IMR-90 (cell line): ENCODE measurements at regions not wholly inside any gene's neighbourhood (a gene's known extent, or its start where the extent isn't known, plus 50 kb on each side); places are given as distances from the start of the nearest gene placed in this dataset.

Experiments used
- ATAC-seq: fragments of 200-7000 bp; cut with Tn5 transposase; 2 replicates; pipeline ENCODE4 v1.9.1; 2020; ENCODE audit warnings: low read depth, mild to moderate bottlenecking, moderate library complexity
- BruUV-seq: library from RNA; stranded (reverse); fragments of 400-500 nt; replicated peaks from 2 replicates; lab custom pipeline; 2021; lab: Mats Ljungman, UMichigan
- CTCF ChIA-PET: fragments of 300-600 bp; formaldehyde crosslinking; extraction: SDS; loops from one replicate; lab custom pipeline; 2021; ENCODE audit warnings: antibody characterized with exemption; lab: Yijun Ruan, JAX
- POLR2A ChIA-PET: fragments of 300-600 bp; sonication (Branson Sonifier 250); formaldehyde crosslinking; loops from one replicate; lab custom pipeline; 2022; ENCODE audit warnings: antibody characterized with exemption; ENCODE audit not compliant: unreplicated experiment; lab: Charles Lee
- DNase-seq: peaks from one replicate; pipeline ENCODE4 v3.0.0; 2013
- H2AFZ ChIP-seq: replicated peaks from 2 replicates; pipeline ENCODE3; 2013; ENCODE audit warnings: low read length, mild to moderate bottlenecking; ENCODE audit not compliant: poor library complexity
- H2AK5ac ChIP-seq: 2 replicates; pipeline ENCODE4 v1.6.1; 2013; ENCODE audit warnings: low read depth, low read length, inconsistent platforms
- H2AK9ac ChIP-seq: replicated peaks from 2 replicates; pipeline ENCODE3; 2013; ENCODE audit warnings: mild to moderate bottlenecking, low read depth, low read length, moderate library complexity; ENCODE audit not compliant: poor library complexity
- H2BK120ac ChIP-seq: 2 replicates; pipeline ENCODE4 v1.6.1; 2013; ENCODE audit warnings: low read depth, low read length, inconsistent platforms
- H2BK15ac ChIP-seq: 3 replicates; pipeline ENCODE4 v1.6.1; 2013; ENCODE audit warnings: low read depth, low read length, inconsistent platforms
- H2BK20ac ChIP-seq: 2 replicates; pipeline ENCODE4 v1.6.1; 2013; ENCODE audit warnings: low read depth, mild to moderate bottlenecking, inconsistent platforms, low read length, moderate library complexity
- H2BK5ac ChIP-seq: 2 replicates; pipeline ENCODE4 v1.6.1; 2013; ENCODE audit warnings: mild to moderate bottlenecking, low read depth, low read length, inconsistent platforms; ENCODE audit not compliant: poor library complexity, severe bottlenecking
- H3K14ac ChIP-seq: replicated peaks from 2 replicates; pipeline ENCODE4 v1.6.1; 2013; ENCODE audit warnings: low read depth, low read length, inconsistent platforms
- H3K18ac ChIP-seq: 2 replicates; pipeline ENCODE4 v1.6.1; 2013; ENCODE audit warnings: low read depth, low read length, control low read depth
- H3K23ac ChIP-seq: 2 replicates; pipeline ENCODE4 v1.6.1; 2013; ENCODE audit warnings: low read depth, low read length, inconsistent platforms
- H3K27ac ChIP-seq: 2 replicates; pipeline ENCODE4 v1.5.1; 2013; ENCODE audit warnings: mild to moderate bottlenecking, control low read depth, low read length; ENCODE audit not compliant: insufficient read depth
- H3K27me3 ChIP-seq: 2 replicates; pipeline ENCODE4 v1.6.1; 2013; ENCODE audit warnings: low read length; ENCODE audit not compliant: control insufficient read depth, insufficient read depth
- H3K36me3 ChIP-seq: 2 replicates; pipeline ENCODE4 v1.6.1; 2013; ENCODE audit warnings: low read length, mixed read lengths; ENCODE audit not compliant: control insufficient read depth, insufficient read depth
- H3K4ac ChIP-seq: 2 replicates; pipeline ENCODE4 v1.6.1; 2013; ENCODE audit warnings: low read depth, low read length, inconsistent platforms
- H3K4me1 ChIP-seq: 2 replicates; pipeline ENCODE4 v1.6.1; 2013; ENCODE audit warnings: low read length, mixed read lengths; ENCODE audit not compliant: control insufficient read depth, insufficient read depth
- H3K4me2 ChIP-seq: 2 replicates; pipeline ENCODE4 v1.6.1; 2013; ENCODE audit warnings: low read depth, mild to moderate bottlenecking, control low read depth, low read length, moderate library complexity
- H3K4me3 ChIP-seq: 2 replicates; pipeline ENCODE4 v1.5.1; 2013; ENCODE audit warnings: low read depth, mild to moderate bottlenecking, control low read depth, low read length, moderate library complexity; ENCODE audit not compliant: insufficient read depth
- H3K56ac ChIP-seq: 2 replicates; pipeline ENCODE4 v1.6.1; 2013; ENCODE audit warnings: low read length, inconsistent platforms; ENCODE audit not compliant: insufficient read depth; ENCODE audit errors: extremely low read depth
- H3K79me1 ChIP-seq, 2 experiments: 2 replicates each; pipeline ENCODE4 v1.6.1; 2013; ENCODE audit warnings: low read length in 2 of 2, inconsistent platforms in 1 of 2, low read depth in 1 of 2
- H3K9ac ChIP-seq: 2 replicates; pipeline ENCODE4 v1.6.1; 2013; ENCODE audit warnings: low read depth, low read length, control low read depth
- H3K9me1 ChIP-seq: 2 replicates; pipeline ENCODE4 v1.6.1; 2013; ENCODE audit warnings: low read length, inconsistent platforms; ENCODE audit not compliant: insufficient read depth
- H3K9me3 ChIP-seq: 2 replicates; pipeline ENCODE4 v1.6.1; 2013; ENCODE audit warnings: low read length; ENCODE audit not compliant: control insufficient read depth, insufficient read depth
- H4K20me1 ChIP-seq: 2 replicates; pipeline ENCODE4 v1.6.1; 2013; ENCODE audit warnings: low read length, inconsistent platforms; ENCODE audit not compliant: insufficient read depth
- H4K5ac ChIP-seq: 2 replicates; pipeline ENCODE4 v1.6.1; 2013; ENCODE audit warnings: mild to moderate bottlenecking, low read depth, low read length, control low read depth
- H4K8ac ChIP-seq, 2 experiments: 2 replicates each; pipeline ENCODE4 v1.6.1; 2013; ENCODE audit warnings: low read depth in 2 of 2, low read length in 2 of 2, control low read depth in 1 of 2, inconsistent platforms in 1 of 2
- H4K91ac ChIP-seq: 2 replicates; pipeline ENCODE4 v1.6.1; 2013; ENCODE audit warnings: low read depth, low read length, inconsistent platforms; ENCODE audit not compliant: insufficient read depth
- BHLHE40 ChIP-seq: fragments of 150-350 bp; IDR thresholded peaks from 2 replicates; pipeline ENCODE4 v1.6.1; 2016; ENCODE audit warnings: mild to moderate bottlenecking, low read depth, low read length
- CTCF ChIP-seq: conservative IDR thresholded peaks from 2 replicates; pipeline ENCODE4 v1.5.1; 2012; ENCODE audit warnings: mild to moderate bottlenecking, low read depth, low read length, improper control_type of control experiment
- MAFK ChIP-seq: IDR thresholded peaks from 2 replicates; pipeline ENCODE4 v1.6.1; 2012; ENCODE audit warnings: low read depth, low read length, improper control_type of control experiment
- RAD21 ChIP-seq: IDR thresholded peaks from 2 replicates; pipeline ENCODE4 v1.6.1; 2012; ENCODE audit warnings: low read length, improper control_type of control experiment
- RFX5 ChIP-seq: IDR thresholded peaks from 2 replicates; pipeline ENCODE4 v1.8.0; 2012; ENCODE audit warnings: low read depth, mild to moderate bottlenecking, low read length, moderate library complexity
- WGBS, 2 experiments: methylation state at CpG; one replicate each; pipeline versions ENCODE4 v1.1.5 to v1.1.7; 2013; ENCODE audit warnings: missing lambda C conversion rate in 2 of 2; ENCODE audit not compliant: insufficient read length in 1 of 2; ENCODE audit errors: extremely low coverage in 2 of 2; 5-methylcytosine and 5-hydroxymethylcytosine counted together
- dilution Hi-C: fragments of 300-500 bp; cut with HindIII; formaldehyde crosslinking; loops from one replicate; pipeline ENCODE4 v1.14.3; 2018; ENCODE audit warnings: low sequenced_read_pairs; ENCODE audit not compliant: unreplicated experiment
- in situ Hi-C: fragments of 300-500 bp; cut with MboI; formaldehyde crosslinking; loops from 3 replicates; pipeline ENCODE4 v1.14.3; 2019; ENCODE audit warnings: low sequenced_read_pairs, inconsistent platforms, mixed read lengths
- intact Hi-C: fragments of 100-400 bp; cut with micrococcal nuclease; formaldehyde crosslinking; loops from 2 replicates; pipeline ENCODE4 v1.10.0; 2022
- TF ChIP-seq, protein P1 (sequence below): fragments of 150-350 bp; IDR thresholded peaks from 2 replicates; pipeline ENCODE4 v1.6.1; 2016; ENCODE audit warnings: low read depth, mild to moderate bottlenecking, low read length, moderate library complexity, borderline replicate concordance

- no peak overlapping the region for H3K4ac ChIP-seq
- no peak overlapping the region for H2BK20ac ChIP-seq
- H3K4me3 ChIP-seq, result no peak overlapping the region
- DNase-seq (peak; percentile 3), ATAC-seq (no peak)
- H3K79me1 ChIP-seq, result no peaks in the 10 kb centered on the region
- H3K9ac ChIP-seq, result no peak overlapping the region
- CTCF ChIA-PET, result no interaction called here
- H3K4me2 ChIP-seq, result no peak overlapping the region
- no peak overlapping the region for H2AK9ac ChIP-seq
- POLR2A ChIA-PET, result no interaction called here
- H3K27me3 ChIP-seq, result no peaks in the 10 kb centered on the region
- H3K23ac ChIP-seq, result no peak overlapping the region
- no peak overlapping the region for H3K14ac ChIP-seq
- H3K4me1 ChIP-seq, result no peaks in the 10 kb centered on the region
- no peak overlapping the region for H3K56ac ChIP-seq
- BruUV-seq, result no TSS peak
- no peak overlapping the region for H2BK5ac ChIP-seq
- no peak overlapping the region for H4K5ac ChIP-seq
- H2AFZ ChIP-seq, result no peak overlapping the region
- H4K91ac ChIP-seq, result no peak overlapping the region
- dilution Hi-C loops (no loop called here), intact Hi-C loops (no loop called here), in situ Hi-C loops (no loop called here)
- no peak overlapping the region for H3K27ac ChIP-seq
- WGBS, 2 experiments, result 21% methylated on average over 2 of the region's 2 CpGs; no CpG with 5 or more reads in 1 of the 2 experiments
- no peaks in the 10 kb centered on the region for H3K36me3 ChIP-seq
- H4K8ac ChIP-seq, result no peak overlapping the region
- no peaks in the 10 kb centered on the region for H3K9me3 ChIP-seq
- H2BK15ac ChIP-seq, result no peak overlapping the region
- no peaks in the 10 kb centered on the region for H3K9me1 ChIP-seq
- no peaks in the 10 kb centered on the region for H4K20me1 ChIP-seq
- H3K18ac ChIP-seq, result no peak overlapping the region
- TF ChIP-seq CTCF (no peak), RFX5 (no peak), BHLHE40 (no peak), RAD21 (no peak), MAFK (no peak)
- TF ChIP-seq, protein P1, sequence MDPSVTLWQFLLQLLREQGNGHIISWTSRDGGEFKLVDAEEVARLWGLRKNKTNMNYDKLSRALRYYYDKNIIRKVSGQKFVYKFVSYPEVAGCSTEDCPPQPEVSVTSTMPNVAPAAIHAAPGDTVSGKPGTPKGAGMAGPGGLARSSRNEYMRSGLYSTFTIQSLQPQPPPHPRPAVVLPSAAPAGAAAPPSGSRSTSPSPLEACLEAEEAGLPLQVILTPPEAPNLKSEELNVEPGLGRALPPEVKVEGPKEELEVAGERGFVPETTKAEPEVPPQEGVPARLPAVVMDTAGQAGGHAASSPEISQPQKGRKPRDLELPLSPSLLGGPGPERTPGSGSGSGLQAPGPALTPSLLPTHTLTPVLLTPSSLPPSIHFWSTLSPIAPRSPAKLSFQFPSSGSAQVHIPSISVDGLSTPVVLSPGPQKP, result no peak
- H2BK120ac ChIP-seq, result no peak overlapping the region
- no peak overlapping the region for H2AK5ac ChIP-seq
Measured at GRCh38 chr20:24309596-24309995, 159.8 kb upstream of the SYNDIG1 start.
